H1 (cell line): ENCODE measurements at regions not wholly inside any gene's neighbourhood (a gene's known extent, or its start where the extent isn't known, plus 50 kb on each side); places are given as distances from the start of the nearest gene placed in this dataset.

ENCODE experiments used
- CEBPB ChIP-seq: IDR thresholded peaks from 2 replicates; pipeline ENCODE4 v1.6.1; 2012; ENCODE audit warnings: low read depth, low read length
- CTCF ChIP-seq, 3 experiments: IDR thresholded peaks; 1 replicate in 2 of 3; 2 replicates in 1 of 3; pipeline versions ENCODE4 v1.5.1 to v1.6.1; 2011; ENCODE audit warnings: low read length in 3 of 3, mild to moderate bottlenecking in 3 of 3, inconsistent platforms in 2 of 3, low read depth in 1 of 3, moderate library complexity in 1 of 3; ENCODE audit not compliant: insufficient read depth in 1 of 3; ENCODE audit errors: control extremely low read depth in 1 of 3
- EZH2 ChIP-seq: fragments of 200-600 bp; sonication (generic); IDR thresholded peaks from 2 replicates; pipeline ENCODE4 v1.7.1; 2012; ENCODE audit warnings: low read depth, mild to moderate bottlenecking, moderate library complexity, low read length, inconsistent platforms; ENCODE audit not compliant: severe bottlenecking
- HDAC2 ChIP-seq, 2 experiments: fragments of 300-600 bp in 1 of 2; sonication (generic) in 1 of 2; IDR thresholded peaks; 2 replicates each; pipeline ENCODE4 v1.6.1; 2011 to 2012; ENCODE audit warnings: low read depth in 2 of 2, low read length in 2 of 2, mild to moderate bottlenecking in 2 of 2, moderate library complexity in 2 of 2, borderline replicate concordance in 1 of 2, inconsistent platforms in 1 of 2
- POLR2A ChIP-seq, 2 experiments: IDR thresholded peaks; 1 replicate in 1 of 2; 2 replicates in 1 of 2; pipeline ENCODE4 v1.6.1; 2011; ENCODE audit warnings: low read depth in 2 of 2, low read length in 2 of 2, mild to moderate bottlenecking in 2 of 2; ENCODE audit errors: control extremely low read depth in 1 of 2
- RAD21 ChIP-seq, 2 experiments: IDR thresholded peaks in 1 of 2; conservative IDR thresholded peaks in 1 of 2; 2 replicates each; pipeline ENCODE4 v1.6.1; 2011; ENCODE audit warnings: low read depth in 2 of 2, low read length in 2 of 2, improper control_type of control experiment in 1 of 2, inconsistent platforms in 1 of 2, mild to moderate bottlenecking in 1 of 2, moderate library complexity in 1 of 2
- SIN3A ChIP-seq, 2 experiments: IDR thresholded peaks in 1 of 2; conservative IDR thresholded peaks in 1 of 2; 2 replicates each; pipeline ENCODE4 v1.6.1; 2011 to 2012; ENCODE audit warnings: low read length in 2 of 2, improper control_type of control experiment in 1 of 2, low read depth in 1 of 2, mild to moderate bottlenecking in 1 of 2

- peak in 2 of 3 experiments; percentile 5 to 51; a peak in 2 of 4 replicates for TF ChIP-seq CTCF (IDR thresholded peaks at IDR 0.05; ENCODE audit: control extremely low read depth in 1 of 3, insufficient read depth in 1 of 3, low read depth in 1 of 3, low read length in 3 of 3)
- no peak for TF ChIP-seq SIN3A (conservative IDR thresholded peaks at IDR 0.05 in 1 of 2, IDR thresholded peaks at IDR 0.05 in 1 of 2; ENCODE audit: low read depth in 1 of 2, low read length in 2 of 2)
- TF ChIP-seq CEBPB: 0 out of 2 replicates have a peak, but pooled peaks have one; percentile 38
- TF ChIP-seq POLR2A (IDR thresholded peaks at IDR 0.05; ENCODE audit: control extremely low read depth in 1 of 2, low read depth in 2 of 2, low read length in 2 of 2): peak in 1 of 2 experiments; percentile 41; a peak in 1 of 3 replicates
- no peak for TF ChIP-seq EZH2
- peak; percentile 52 to 54; a peak in 3 of 4 replicates for TF ChIP-seq RAD21 (IDR thresholded peaks at IDR 0.05 in 1 of 2, conservative IDR thresholded peaks at IDR 0.05 in 1 of 2; ENCODE audit: low read depth in 2 of 2, low read length in 2 of 2)
- no peak; a peak in 1 of 4 replicates for TF ChIP-seq HDAC2 (IDR thresholded peaks at IDR 0.05; ENCODE audit: borderline replicate concordance in 1 of 2, low read depth in 2 of 2, low read length in 2 of 2)
Observed at GRCh38 chr18:32847691-32848090, 74.9 kb upstream of the KLHL14 start.
